ENCODE measurements at regions not wholly inside any gene's neighbourhood (a gene's known extent, or its start where the extent isn't known, plus 50 kb on each side); places are given as distances from the start of the nearest gene placed in this dataset.

GRCh38 chr5:17001428-17001827, 65.3 kb upstream of the MYO10 start:
- Histone ChIP-seq H3K9ac (ENCODE audit: low read length) (no peak overlapping the region), H4K20me1 (ENCODE audit: insufficient read depth, low read length) (no peaks in the 10 kb centered on the region), H3F3A (ENCODE audit: insufficient read depth, low read length) (no peaks in the 10 kb centered on the region), H3K4me2 (ENCODE audit: low read depth, low read length) (no peak overlapping the region), H3K4me3 (ENCODE audit: low read length) (no peak overlapping the region), H3K27ac (ENCODE audit: low read length) (no peak overlapping the region), H3K36me3 (replicated peaks; ENCODE audit: insufficient read depth, low read length) (no peaks in the 10 kb centered on the region), H3K27me3 (replicated peaks; ENCODE audit: insufficient read depth, low read length) (no peaks in the 10 kb centered on the region), H3K4me1 (ENCODE audit: low read length) (no peaks in the 10 kb centered on the region), H2AFZ (ENCODE audit: low read length) (no peak overlapping the region), H3K79me2 (ENCODE audit: low read length) (no peaks in the 10 kb centered on the region), H3K9me2 (replicated peaks; ENCODE audit: insufficient read depth, low read length) (no peaks in the 10 kb centered on the region), H3K9me3 (replicated peaks; ENCODE audit: insufficient read depth, low read length) (no peaks in the 10 kb centered on the region)
- no peak for DNase-seq
- TF ChIP-seq CTCF (IDR thresholded peaks at IDR 0.05; ENCODE audit: low read length) (no peak), EZH2 (optimal IDR thresholded peaks at IDR 0.05; ENCODE audit: low read depth, low read length) (no peak), EZH2phosphoT487 (IDR thresholded peaks at IDR 0.05; ENCODE audit: low read length) (no peak)

- Histone ChIP-seq H3K9me3 (replicated peaks; ENCODE audit: insufficient read depth, low read length) (no peaks in the 10 kb centered on the region), H2AFZ (ENCODE audit: low read length) (no peak overlapping the region), H3K4me3 (ENCODE audit: low read length) (no peak overlapping the region), H3K4me2 (ENCODE audit: low read depth, low read length) (no peak overlapping the region), H3K4me1 (ENCODE audit: low read length) (no peaks in the 10 kb centered on the region), H3K27me3 (replicated peaks; ENCODE audit: insufficient read depth, low read length) (no peaks in the 10 kb centered on the region), H3K9me2 (replicated peaks; ENCODE audit: insufficient read depth, low read length) (no peaks in the 10 kb centered on the region), H3F3A (ENCODE audit: insufficient read depth, low read length) (no peaks in the 10 kb centered on the region), H3K79me2 (ENCODE audit: low read length) (no peaks in the 10 kb centered on the region), H3K9ac (ENCODE audit: low read length) (no peak overlapping the region), H4K20me1 (ENCODE audit: insufficient read depth, low read length) (no peaks in the 10 kb centered on the region), H3K36me3 (replicated peaks; ENCODE audit: insufficient read depth, low read length) (no peaks in the 10 kb centered on the region), H3K27ac (ENCODE audit: low read length) (no peak overlapping the region)
- no peak for DNase-seq
- TF ChIP-seq EZH2 (optimal IDR thresholded peaks at IDR 0.05; ENCODE audit: low read depth, low read length) (no peak), CTCF (IDR thresholded peaks at IDR 0.05; ENCODE audit: low read length) (no peak)
These were observed 68.5 kb upstream of the MYO10 start for GRCh38 chr5:17004441-17005106.

- H3K9me2 ChIP-seq (replicated peaks; ENCODE audit: insufficient read depth, low read length) = no peaks in the 10 kb centered on the region
- no peak overlapping the region for H3K4me3 ChIP-seq (ENCODE audit: low read length)
- no peaks in the 10 kb centered on the region for H3K27me3 ChIP-seq (replicated peaks; ENCODE audit: insufficient read depth, low read length)
- no peaks in the 10 kb centered on the region for H4K20me1 ChIP-seq (ENCODE audit: insufficient read depth, low read length)
- no peak overlapping the region for H3K27ac ChIP-seq (ENCODE audit: low read length)
- no peaks in the 10 kb centered on the region for H3K4me1 ChIP-seq (ENCODE audit: low read length)
- no peak overlapping the region for H3K4me2 ChIP-seq (ENCODE audit: low read depth, low read length)
- no peak overlapping the region for H2AFZ ChIP-seq (ENCODE audit: low read length)
- no peaks in the 10 kb centered on the region for H3K9me3 ChIP-seq (replicated peaks; ENCODE audit: insufficient read depth, low read length)
- H3K9ac ChIP-seq (ENCODE audit: low read length) = no peak overlapping the region
- no peak for DNase-seq
- TF ChIP-seq EZH2 (optimal IDR thresholded peaks at IDR 0.05; ENCODE audit: low read depth, low read length) = no peak
- TF ChIP-seq EZH2phosphoT487 (IDR thresholded peaks at IDR 0.05; ENCODE audit: low read length) = no peak
- TF ChIP-seq CTCF (IDR thresholded peaks at IDR 0.05; ENCODE audit: low read length) = no peak
- no peaks in the 10 kb centered on the region for H3K36me3 ChIP-seq (replicated peaks; ENCODE audit: insufficient read depth, low read length)
- no peaks in the 10 kb centered on the region for H3F3A ChIP-seq (ENCODE audit: insufficient read depth, low read length)
- no peaks in the 10 kb centered on the region for H3K79me2 ChIP-seq (ENCODE audit: low read length)
These were observed 69.2 kb upstream of the MYO10 start for GRCh38 chr5:17005107-17005828.
